ENCODE measurements at regions not wholly inside any gene's neighbourhood (a gene's known extent, or its start where the extent isn't known, plus 50 kb on each side); places are given as distances from the start of the nearest gene placed in this dataset.

GRCh38 chr16:25488435-25488834 lies 203.3 kb upstream of the HS3ST4 start (continued):
- TF ChIP-seq, protein P1, sequence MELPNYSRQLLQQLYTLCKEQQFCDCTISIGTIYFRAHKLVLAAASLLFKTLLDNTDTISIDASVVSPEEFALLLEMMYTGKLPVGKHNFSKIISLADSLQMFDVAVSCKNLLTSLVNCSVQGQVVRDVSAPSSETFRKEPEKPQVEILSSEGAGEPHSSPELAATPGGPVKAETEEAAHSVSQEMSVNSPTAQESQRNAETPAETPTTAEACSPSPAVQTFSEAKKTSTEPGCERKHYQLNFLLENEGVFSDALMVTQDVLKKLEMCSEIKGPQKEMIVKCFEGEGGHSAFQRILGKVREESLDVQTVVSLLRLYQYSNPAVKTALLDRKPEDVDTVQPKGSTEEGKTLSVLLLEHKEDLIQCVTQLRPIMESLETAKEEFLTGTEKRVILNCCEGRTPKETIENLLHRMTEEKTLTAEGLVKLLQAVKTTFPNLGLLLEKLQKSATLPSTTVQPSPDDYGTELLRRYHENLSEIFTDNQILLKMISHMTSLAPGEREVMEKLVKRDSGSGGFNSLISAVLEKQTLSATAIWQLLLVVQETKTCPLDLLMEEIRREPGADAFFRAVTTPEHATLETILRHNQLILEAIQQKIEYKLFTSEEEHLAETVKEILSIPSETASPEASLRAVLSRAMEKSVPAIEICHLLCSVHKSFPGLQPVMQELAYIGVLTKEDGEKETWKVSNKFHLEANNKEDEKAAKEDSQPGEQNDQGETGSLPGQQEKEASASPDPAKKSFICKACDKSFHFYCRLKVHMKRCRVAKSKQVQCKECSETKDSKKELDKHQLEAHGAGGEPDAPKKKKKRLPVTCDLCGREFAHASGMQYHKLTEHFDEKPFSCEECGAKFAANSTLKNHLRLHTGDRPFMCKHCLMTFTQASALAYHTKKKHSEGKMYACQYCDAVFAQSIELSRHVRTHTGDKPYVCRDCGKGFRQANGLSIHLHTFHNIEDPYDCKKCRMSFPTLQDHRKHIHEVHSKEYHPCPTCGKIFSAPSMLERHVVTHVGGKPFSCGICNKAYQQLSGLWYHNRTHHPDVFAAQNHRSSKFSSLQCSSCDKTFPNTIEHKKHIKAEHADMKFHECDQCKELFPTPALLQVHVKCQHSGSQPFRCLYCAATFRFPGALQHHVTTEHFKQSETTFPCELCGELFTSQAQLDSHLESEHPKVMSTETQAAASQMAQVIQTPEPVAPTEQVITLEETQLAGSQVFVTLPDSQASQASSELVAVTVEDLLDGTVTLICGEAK (IDR thresholded peaks at IDR 0.05; ENCODE audit: borderline replicate concordance) = no peak
- TF ChIP-seq USF2 (IDR thresholded peaks at IDR 0.05; ENCODE audit: borderline replicate concordance, low read depth, low read length) (no peak), MEF2B (IDR thresholded peaks at IDR 0.05; ENCODE audit: partially characterized antibody, poor library complexity, severe bottlenecking) (no peak), ASH2L (IDR thresholded peaks at IDR 0.05; ENCODE audit: borderline replicate concordance, low read depth) (no peak), FOS (IDR thresholded peaks at IDR 0.05; ENCODE audit: borderline replicate concordance, extremely low read depth, insufficient read length) (no peak), ZNF384 (IDR thresholded peaks at IDR 0.05; ENCODE audit: borderline replicate concordance, low read depth, low read length) (no peak), ATF7 (IDR thresholded peaks at IDR 0.05; ENCODE audit: low read depth) (no peak), KLF5 (IDR thresholded peaks at IDR 0.05; ENCODE audit: partially characterized antibody) (no peak)

GRCh38 chr16:25487888-25488287 lies 203.9 kb upstream of the HS3ST4 start:
- WGBS (ENCODE audit: insufficient coverage, insufficient replicate concordance, low lambda C conversion rate, missing lambda C conversion rate) = 0% methylated on average over 1 of the region's 1 CpG
- no peak for DNase-seq (ENCODE audit: low read depth, low spot score)
- ATAC-seq = no peak
- Histone ChIP-seq H3K27me3 (replicated peaks in 1 of 2; ENCODE audit: control insufficient read depth in 2 of 2, insufficient read depth in 2 of 2, low read length in 1 of 2) (no peaks in the 10 kb centered on the region), H2AFZ (ENCODE audit: control insufficient read depth, low read depth, low read length) (no peak overlapping the region), H3K9ac (ENCODE audit: control insufficient read depth, insufficient read depth, low read length) (no peak overlapping the region), H3K79me2 (ENCODE audit: control insufficient read depth, insufficient read depth, low read length) (no peaks in the 10 kb centered on the region), H3K4me3 (no peak overlapping the region), H3K4me1 (ENCODE audit: control insufficient read depth, insufficient read depth, low read length) (no peaks in the 10 kb centered on the region), H3K27ac (ENCODE audit: control insufficient read depth, insufficient read depth) (no peak overlapping the region), H3K9me3 (replicated peaks; ENCODE audit: control insufficient read depth, insufficient read depth, low read length) (no peaks in the 10 kb centered on the region), H3K36me3 (ENCODE audit: control insufficient read depth in 2 of 2, insufficient read depth in 2 of 2, low read length in 1 of 2) (no peaks in the 10 kb centered on the region), H3K4me2 (ENCODE audit: control insufficient read depth, insufficient read depth) (no peak overlapping the region), H4K20me1 (ENCODE audit: control insufficient read depth, insufficient read depth) (no peaks in the 10 kb centered on the region)
- no peak for TF ChIP-seq DPF2 (IDR thresholded peaks at IDR 0.05)
- FAIRE-seq = no peak
- intact Hi-C loops (cut with micrococcal nuclease; ENCODE audit: unreplicated experiment) (no loop called here), in situ Hi-C loops (cut with MboI) (no loop called here)
- ChIA-PET POLR2A (no interaction called here), SMC1A (ENCODE audit: uncharacterized antibody, unreplicated experiment) (interaction anchor here (0.6 kb wide), 1 partner anchor 1017 kb away, joined by 3 read pairs; no protein-coding TSS in a partner anchor), CTCF (no interaction called here), RAD21 (ENCODE audit: unreplicated experiment) (no interaction called here)
- BruUV-seq (replicated peaks) = no TSS peak

Data from GM12878 (cell line).